Activated CD8-positive, alpha-beta T cell treated with anti-CD3 and anti-CD28 coated beads, Interleukin-2, amount 10 ng/mL, durations not matched to agents 7 days and 5 days (primary cell): ENCODE measurements at regions not wholly inside any gene's neighbourhood (a gene's known extent, or its start where the extent isn't known, plus 50 kb on each side); places are given as distances from the start of the nearest gene placed in this dataset.

ENCODE experiments used
- ATAC-seq: fragments of 150-1000 bp; cut with Tn5 transposase; one replicate; pipeline ENCODE4 v1.10.0; 2021; ENCODE audit warnings: moderate library complexity
- CTCF ChIA-PET: fragments of 350-600 bp; sonication (Branson Sonifier 250); formaldehyde crosslinking; loops from one replicate; lab custom pipeline; 2021; ENCODE audit warnings: antibody characterized with exemption; lab: Charles Lee
- POLR2A ChIA-PET: fragments of 350-600 bp; sonication (Branson Sonifier 250); formaldehyde crosslinking; loops from one replicate; lab custom pipeline; 2021; ENCODE audit warnings: antibody characterized with exemption; lab: Charles Lee
- DNase-seq: peaks from one replicate; pipeline ENCODE4 v3.0.0-alpha.2; 2020
- H3K27ac Mint-ChIP-seq: one replicate; pipeline ENCODE4 v1.8.0; 2021; ENCODE audit warnings: mild to moderate bottlenecking, mixed read lengths
- H3K27me3 Mint-ChIP-seq: one replicate; pipeline ENCODE4 v1.8.0; 2021; ENCODE audit warnings: low read depth, mixed read lengths
- H3K36me3 Mint-ChIP-seq: one replicate; pipeline ENCODE4 v1.8.0; 2021; ENCODE audit warnings: low read depth, mixed read lengths
- H3K4me1 Mint-ChIP-seq: one replicate; pipeline ENCODE4 v1.8.0; 2021; ENCODE audit warnings: low read depth, mixed read lengths
- H3K4me3 Mint-ChIP-seq: one replicate; pipeline ENCODE4 v1.8.0; 2021; ENCODE audit warnings: mild to moderate bottlenecking, mixed read lengths
- H3K9me3 Mint-ChIP-seq: one replicate; pipeline ENCODE4 v1.8.0; 2022; ENCODE audit warnings: mixed read lengths; ENCODE audit not compliant: insufficient read depth

DNA sequence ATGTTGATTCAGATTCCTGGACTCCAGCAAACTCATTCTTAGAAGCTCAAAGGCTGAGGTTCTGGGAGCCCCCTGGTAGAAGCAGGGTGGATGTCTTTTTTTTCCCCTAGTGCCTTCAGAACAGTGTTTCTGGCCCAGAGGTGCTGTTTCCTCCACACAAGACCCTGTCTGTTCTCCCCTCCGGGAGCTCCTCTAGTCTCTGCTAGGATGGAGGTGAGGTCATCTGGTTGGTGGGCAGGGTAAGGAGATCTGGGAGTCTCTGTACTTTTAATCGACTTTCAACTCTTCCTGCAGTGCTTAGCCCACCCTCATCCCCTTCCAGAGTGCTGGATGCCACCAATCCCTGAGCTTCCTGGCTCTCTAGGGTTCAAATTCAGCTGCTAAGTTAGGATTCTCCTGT is 192.0 kb downstream of the SH3BP4 start:
- no peak overlapping the region for H3K27ac Mint-ChIP-seq
- H3K9me3 Mint-ChIP-seq: no peaks in the 10 kb centered on the region
- no peak overlapping the region for H3K4me3 Mint-ChIP-seq
- no peaks in the 10 kb centered on the region for H3K4me1 Mint-ChIP-seq
- no peak for DNase-seq
- H3K27me3 Mint-ChIP-seq: no peaks in the 10 kb centered on the region
- H3K36me3 Mint-ChIP-seq: no peaks in the 10 kb centered on the region
- CTCF ChIA-PET: no interaction called here
- no peak for ATAC-seq
- POLR2A ChIA-PET: no interaction called here

DNA sequence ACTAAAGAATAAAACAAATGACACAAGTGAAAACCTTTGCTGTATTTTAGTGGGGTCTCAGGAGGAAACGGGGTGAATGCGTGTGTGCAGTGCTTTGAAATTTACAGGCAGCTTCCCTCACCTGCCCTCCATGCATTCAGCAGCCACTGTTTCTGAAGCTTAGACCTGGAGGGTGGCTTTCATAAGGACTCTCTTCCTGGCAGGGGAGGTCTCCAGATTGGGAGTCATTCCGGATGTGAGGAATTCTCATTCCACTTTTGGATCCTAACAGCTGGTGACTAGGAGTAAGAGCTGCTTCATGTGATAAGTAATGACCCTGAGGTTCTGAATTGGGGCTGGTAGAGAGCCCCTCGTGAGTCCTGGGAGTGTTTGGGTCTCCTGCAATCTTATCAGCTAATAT is 192.5 kb downstream of the SH3BP4 start:
- ATAC-seq (no peak), DNase-seq (no peak)
- Mint-ChIP-seq H3K4me3 (no peak overlapping the region), H3K4me1 (no peaks in the 10 kb centered on the region), H3K36me3 (no peaks in the 10 kb centered on the region), H3K27me3 (no peaks in the 10 kb centered on the region), H3K27ac (no peak overlapping the region), H3K9me3 (no peaks in the 10 kb centered on the region)
- POLR2A ChIA-PET: no interaction called here
- CTCF ChIA-PET: no interaction called here

DNA sequence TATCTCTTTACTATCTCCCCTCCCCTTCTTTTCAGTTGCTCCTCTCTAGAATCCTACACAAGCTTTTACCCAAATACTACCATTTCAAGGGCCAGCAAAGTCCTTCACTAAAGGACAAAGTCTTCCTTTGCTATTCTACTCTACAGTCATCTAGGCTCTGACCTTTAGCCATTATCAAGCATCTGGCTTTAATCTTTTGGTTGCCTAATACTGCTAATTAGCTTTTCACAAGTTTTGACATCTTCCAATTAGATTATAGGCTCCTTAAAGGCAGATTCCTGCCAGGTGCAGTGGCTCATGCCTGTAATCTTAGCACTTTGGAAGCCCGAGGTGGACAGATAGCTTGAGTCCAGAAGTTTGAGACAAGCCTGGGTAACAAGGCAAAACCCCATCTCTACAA is 194.4 kb downstream of the SH3BP4 start:
- Mint-ChIP-seq H3K27me3 (peaks cover 4% of the 10 kb centered on the region), H3K36me3 (no peaks in the 10 kb centered on the region), H3K27ac (no peak overlapping the region), H3K9me3 (no peaks in the 10 kb centered on the region), H3K4me3 (no peak overlapping the region), H3K4me1 (no peaks in the 10 kb centered on the region)
- ATAC-seq (no peak), DNase-seq (no peak)
- CTCF ChIA-PET: no interaction called here
- POLR2A ChIA-PET: no interaction called here

DNA sequence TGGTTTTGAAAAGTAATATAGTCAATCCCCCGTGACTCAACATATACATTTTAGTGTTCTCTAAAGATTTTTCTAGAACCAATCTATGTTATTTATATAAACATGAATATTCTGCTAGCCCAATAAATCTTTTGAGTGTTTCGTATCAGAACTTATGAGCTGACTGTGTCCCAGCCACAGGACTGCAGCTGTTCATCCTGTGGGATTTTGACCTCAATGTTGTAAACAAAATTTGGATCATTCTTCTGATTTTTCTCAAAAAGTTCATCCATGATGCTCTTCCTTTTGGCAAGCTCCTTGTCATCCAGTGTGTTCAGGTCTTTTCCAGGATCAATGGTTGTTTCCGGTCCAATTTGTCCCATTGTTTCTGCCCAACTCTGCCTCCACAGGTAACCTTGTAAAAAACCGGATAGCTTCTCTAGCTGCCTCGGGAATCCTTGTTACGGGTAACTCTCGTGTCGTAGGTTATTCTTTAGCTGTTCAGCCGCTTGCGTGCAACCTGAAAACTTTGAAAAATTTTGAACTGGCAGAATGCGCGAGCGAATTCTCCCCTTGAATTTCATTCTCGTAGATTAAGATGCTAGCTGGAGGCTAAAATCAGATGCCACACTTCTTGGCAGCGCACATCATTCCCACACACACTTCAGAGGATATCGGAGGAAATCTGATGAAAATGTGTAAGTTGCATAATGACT is 195.2 kb downstream of the SH3BP4 start:
- CTCF ChIA-PET: no interaction called here
- peaks cover 4% of the 10 kb centered on the region for H3K27me3 Mint-ChIP-seq
- H3K4me3 Mint-ChIP-seq: no peak overlapping the region
- ATAC-seq: no peak
- no peak overlapping the region for H3K27ac Mint-ChIP-seq
- H3K4me1 Mint-ChIP-seq: no peaks in the 10 kb centered on the region
- H3K9me3 Mint-ChIP-seq: no peaks in the 10 kb centered on the region
- POLR2A ChIA-PET: interaction anchor here (0.6 kb wide), 1 partner anchor 344 kb away, joined by 4 read pairs; no protein-coding TSS in a partner anchor
- no peak for DNase-seq
- no peaks in the 10 kb centered on the region for H3K36me3 Mint-ChIP-seq

- ATAC-seq: no peak
- ChIA-PET POLR2A (no interaction called here), CTCF (interaction anchor here (0.6 kb wide), 1 partner anchor 13 kb away, joined by 4 read pairs; no protein-coding TSS in a partner anchor)
- Mint-ChIP-seq H3K4me1 (peaks cover 2% of the 10 kb centered on the region), H3K9me3 (no peaks in the 10 kb centered on the region), H3K27ac (no peak overlapping the region), H3K4me3 (no peak overlapping the region), H3K36me3 (no peaks in the 10 kb centered on the region), H3K27me3 (peaks cover 4% of the 10 kb centered on the region)
- no peak for DNase-seq
These were observed 196.7 kb downstream of the SH3BP4 start for GRCh38 chr2:235148201-235149170.

DNA sequence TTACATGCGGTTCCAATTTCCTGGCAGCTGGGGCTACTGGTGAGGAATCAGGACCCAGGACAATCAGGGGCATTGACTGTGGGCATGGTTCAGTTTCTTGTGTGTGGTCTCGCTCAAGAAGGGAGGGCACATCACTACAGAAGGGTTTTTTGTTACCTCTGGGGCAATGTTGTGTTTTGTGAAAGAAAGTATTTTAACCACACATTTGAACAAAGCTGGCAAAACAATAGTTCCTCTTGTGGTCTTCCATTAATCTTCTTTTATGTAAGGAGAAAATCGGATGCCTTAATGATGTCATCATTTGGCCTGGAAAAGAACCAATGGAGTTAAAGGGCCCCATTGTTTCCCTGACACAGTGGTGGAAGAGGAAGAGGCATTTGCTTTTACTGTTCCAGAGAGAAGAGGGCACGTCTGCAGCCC is 197.4 kb downstream of the SH3BP4 start:
- ATAC-seq (no peak), DNase-seq (no peak)
- no peaks in the 10 kb centered on the region for H3K36me3 Mint-ChIP-seq
- H3K27me3 Mint-ChIP-seq: peaks cover 4% of the 10 kb centered on the region
- H3K27ac Mint-ChIP-seq: no peak overlapping the region
- ChIA-PET CTCF (no interaction called here), POLR2A (no interaction called here)
- H3K4me3 Mint-ChIP-seq: no peak overlapping the region
- peaks cover 2% of the 10 kb centered on the region for H3K4me1 Mint-ChIP-seq
- H3K9me3 Mint-ChIP-seq: no peaks in the 10 kb centered on the region

GRCh38 chr2:235149736-235150135 is 197.9 kb downstream of the SH3BP4 start:
- ChIA-PET CTCF (no interaction called here), POLR2A (no interaction called here)
- Mint-ChIP-seq H3K27ac (no peak overlapping the region), H3K4me1 (peaks cover 2% of the 10 kb centered on the region), H3K36me3 (no peaks in the 10 kb centered on the region), H3K4me3 (no peak overlapping the region), H3K27me3 (peaks cover 4% of the 10 kb centered on the region), H3K9me3 (no peaks in the 10 kb centered on the region)
- no peak for ATAC-seq
- no peak for DNase-seq

GRCh38 chr2:235151152-235151551 is 199.3 kb downstream of the SH3BP4 start:
- POLR2A ChIA-PET: no interaction called here
- no peak overlapping the region for H3K4me3 Mint-ChIP-seq
- peaks cover 4% of the 10 kb centered on the region for H3K27me3 Mint-ChIP-seq
- DNase-seq: no peak
- no peaks in the 10 kb centered on the region for H3K9me3 Mint-ChIP-seq
- H3K27ac Mint-ChIP-seq: no peak overlapping the region
- H3K4me1 Mint-ChIP-seq: peaks cover 2% of the 10 kb centered on the region
- no peak for ATAC-seq
- CTCF ChIA-PET: no interaction called here
- H3K36me3 Mint-ChIP-seq: no peaks in the 10 kb centered on the region

- peaks cover 2% of the 10 kb centered on the region for H3K4me1 Mint-ChIP-seq
These were observed 203.3 kb downstream of the SH3BP4 start for GRCh38 chr2:235155163-235155562.

DNA sequence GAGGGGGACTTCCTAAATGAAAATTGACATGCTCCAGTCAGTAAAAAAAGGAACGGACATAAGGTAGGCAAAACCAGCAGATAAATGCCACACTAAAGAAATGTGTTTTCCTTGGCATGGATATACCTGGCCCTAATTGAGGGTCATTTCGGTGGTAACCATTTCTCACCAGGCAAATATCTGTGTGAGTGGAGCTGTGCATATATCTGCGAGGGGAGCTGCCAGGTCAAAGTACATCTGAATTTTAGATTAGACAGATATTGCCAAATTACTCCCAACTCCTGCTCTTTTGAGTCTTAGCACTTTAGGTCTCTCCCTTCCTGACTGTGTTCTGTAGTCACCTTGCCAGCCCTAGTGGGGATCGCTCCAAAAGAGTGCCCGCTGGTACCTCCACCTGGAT is 204.2 kb downstream of the SH3BP4 start:
- DNase-seq (no peak), ATAC-seq (no peak)
- no peaks in the 10 kb centered on the region for H3K36me3 Mint-ChIP-seq
- no peaks in the 10 kb centered on the region for H3K27me3 Mint-ChIP-seq
- peaks cover 2% of the 10 kb centered on the region for H3K4me1 Mint-ChIP-seq
- no peak overlapping the region for H3K4me3 Mint-ChIP-seq
- ChIA-PET POLR2A (no interaction called here), CTCF (no interaction called here)
- H3K9me3 Mint-ChIP-seq: no peaks in the 10 kb centered on the region
- no peak overlapping the region for H3K27ac Mint-ChIP-seq

More at GRCh38 chr2:235155163-235155562, 203.3 kb downstream of the SH3BP4 start:
- no peaks in the 10 kb centered on the region for H3K9me3 Mint-ChIP-seq
- POLR2A ChIA-PET: no interaction called here
- no peaks in the 10 kb centered on the region for H3K27me3 Mint-ChIP-seq
- no peak for ATAC-seq
- no peak overlapping the region for H3K4me3 Mint-ChIP-seq
- CTCF ChIA-PET: no interaction called here
- no peak overlapping the region for H3K27ac Mint-ChIP-seq
- no peak for DNase-seq
- H3K36me3 Mint-ChIP-seq: no peaks in the 10 kb centered on the region

GRCh38 chr2:235157746-235158482 is 206.1 kb downstream of the SH3BP4 start:
- POLR2A ChIA-PET: no interaction called here
- H3K27me3 Mint-ChIP-seq: no peaks in the 10 kb centered on the region
- H3K4me1 Mint-ChIP-seq: no peaks in the 10 kb centered on the region
- H3K27ac Mint-ChIP-seq: no peak overlapping the region
- H3K36me3 Mint-ChIP-seq: no peaks in the 10 kb centered on the region
- H3K9me3 Mint-ChIP-seq: no peaks in the 10 kb centered on the region
- no peak overlapping the region for H3K4me3 Mint-ChIP-seq
- ATAC-seq: no peak
- CTCF ChIA-PET: no interaction called here
- DNase-seq: no peak
